ENCODE measurements at regions not wholly inside any gene's neighbourhood (a gene's known extent, or its start where the extent isn't known, plus 50 kb on each side); places are given as distances from the start of the nearest gene placed in this dataset.

GRCh38 chr11:128189823-128190222 is 397.5 kb downstream of the ETS1 start:
- TF ChIP-seq CTCF (IDR thresholded peaks at IDR 0.05) (no peak), EZH2 (IDR thresholded peaks at IDR 0.05; ENCODE audit: borderline replicate concordance, insufficient read depth, low read depth, low read length, poor library complexity, severe bottlenecking) (no peak)

Data from B cell (primary cell).